B cell (primary cell): ENCODE measurements at regions not wholly inside any gene's neighbourhood (a gene's known extent, or its start where the extent isn't known, plus 50 kb on each side); places are given as distances from the start of the nearest gene placed in this dataset.

Experiments used
- EZH2 ChIP-seq: IDR thresholded peaks from 2 replicates; pipeline ENCODE4 v1.6.1; 2012; ENCODE audit warnings: borderline replicate concordance, low read depth, mild to moderate bottlenecking, moderate library complexity, low read length; ENCODE audit not compliant: insufficient read depth, poor library complexity, severe bottlenecking
- TF ChIP-seq, protein P1 (sequence below): fragments of 200-600 bp; IDR thresholded peaks from one replicate; pipeline ENCODE4 v1.8.0; 2022; ENCODE audit warnings: antibody characterized with exemption, mild to moderate bottlenecking

GRCh38 chr3:70816346-70816745, 503.9 kb upstream of the MDFIC2 start:
- TF ChIP-seq, protein P1, sequence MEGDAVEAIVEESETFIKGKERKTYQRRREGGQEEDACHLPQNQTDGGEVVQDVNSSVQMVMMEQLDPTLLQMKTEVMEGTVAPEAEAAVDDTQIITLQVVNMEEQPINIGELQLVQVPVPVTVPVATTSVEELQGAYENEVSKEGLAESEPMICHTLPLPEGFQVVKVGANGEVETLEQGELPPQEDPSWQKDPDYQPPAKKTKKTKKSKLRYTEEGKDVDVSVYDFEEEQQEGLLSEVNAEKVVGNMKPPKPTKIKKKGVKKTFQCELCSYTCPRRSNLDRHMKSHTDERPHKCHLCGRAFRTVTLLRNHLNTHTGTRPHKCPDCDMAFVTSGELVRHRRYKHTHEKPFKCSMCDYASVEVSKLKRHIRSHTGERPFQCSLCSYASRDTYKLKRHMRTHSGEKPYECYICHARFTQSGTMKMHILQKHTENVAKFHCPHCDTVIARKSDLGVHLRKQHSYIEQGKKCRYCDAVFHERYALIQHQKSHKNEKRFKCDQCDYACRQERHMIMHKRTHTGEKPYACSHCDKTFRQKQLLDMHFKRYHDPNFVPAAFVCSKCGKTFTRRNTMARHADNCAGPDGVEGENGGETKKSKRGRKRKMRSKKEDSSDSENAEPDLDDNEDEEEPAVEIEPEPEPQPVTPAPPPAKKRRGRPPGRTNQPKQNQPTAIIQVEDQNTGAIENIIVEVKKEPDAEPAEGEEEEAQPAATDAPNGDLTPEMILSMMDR = no peak
- TF ChIP-seq EZH2 = no peak
